Bronchial epithelial cell (primary cell): ENCODE measurements at regions not wholly inside any gene's neighbourhood (a gene's known extent, or its start where the extent isn't known, plus 50 kb on each side); places are given as distances from the start of the nearest gene placed in this dataset.

Source experiments
- DNase-seq: peaks from one replicate; pipeline ENCODE4 v3.0.0-alpha.2; 2010; ENCODE audit warnings: low read depth
- FAIRE-seq: peaks from 2 replicates; lab custom pipeline; 2011; peaks lifted over from hg19 to GRCh38; lab: Jason Lieb, UNC
- H3K27me3 ChIP-seq: 2 replicates; pipeline ENCODE4 v1.5.1; 2011; ENCODE audit warnings: low read length; ENCODE audit not compliant: control insufficient read depth, insufficient read depth
- H3K36me3 ChIP-seq: 2 replicates; pipeline ENCODE4 v1.5.1; 2011; ENCODE audit warnings: low read length; ENCODE audit not compliant: control insufficient read depth, insufficient read depth
- H3K4me3 ChIP-seq: 2 replicates; pipeline ENCODE4 v1.5.1; 2011; ENCODE audit warnings: mild to moderate bottlenecking, low read depth, low read length, control low read depth
- TF ChIP-seq, protein P1 (sequence below): IDR thresholded peaks from 2 replicates; pipeline ENCODE4 v1.5.1; 2011; ENCODE audit warnings: mild to moderate bottlenecking, moderate library complexity, low read length, control low read depth, inconsistent platforms; ENCODE audit not compliant: insufficient read depth, severe bottlenecking

DNA sequence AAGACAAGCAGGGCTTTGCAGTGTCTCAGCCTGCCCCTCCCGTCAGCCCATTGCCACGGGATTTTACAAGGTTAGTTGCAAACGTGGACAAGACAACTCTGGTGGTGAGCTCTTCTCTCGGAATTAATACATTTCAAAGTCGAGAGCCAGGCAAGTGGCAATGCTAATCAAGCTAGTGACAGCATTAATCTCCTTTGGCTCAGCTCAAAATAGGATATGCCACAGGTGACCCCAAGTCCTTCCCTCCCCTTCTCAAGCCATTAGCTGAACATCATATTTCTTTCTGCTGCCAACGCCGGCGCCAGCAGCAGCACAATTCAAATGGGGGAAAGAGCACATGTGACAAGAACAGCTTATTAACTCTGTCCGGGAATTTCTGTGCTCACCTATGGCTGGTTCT lies 190.1 kb downstream of the ATPSCKMT start:
- Histone ChIP-seq H3K4me3 (no peak overlapping the region), H3K27me3 (no peaks in the 10 kb centered on the region), H3K36me3 (no peaks in the 10 kb centered on the region)
- TF ChIP-seq, protein P1, sequence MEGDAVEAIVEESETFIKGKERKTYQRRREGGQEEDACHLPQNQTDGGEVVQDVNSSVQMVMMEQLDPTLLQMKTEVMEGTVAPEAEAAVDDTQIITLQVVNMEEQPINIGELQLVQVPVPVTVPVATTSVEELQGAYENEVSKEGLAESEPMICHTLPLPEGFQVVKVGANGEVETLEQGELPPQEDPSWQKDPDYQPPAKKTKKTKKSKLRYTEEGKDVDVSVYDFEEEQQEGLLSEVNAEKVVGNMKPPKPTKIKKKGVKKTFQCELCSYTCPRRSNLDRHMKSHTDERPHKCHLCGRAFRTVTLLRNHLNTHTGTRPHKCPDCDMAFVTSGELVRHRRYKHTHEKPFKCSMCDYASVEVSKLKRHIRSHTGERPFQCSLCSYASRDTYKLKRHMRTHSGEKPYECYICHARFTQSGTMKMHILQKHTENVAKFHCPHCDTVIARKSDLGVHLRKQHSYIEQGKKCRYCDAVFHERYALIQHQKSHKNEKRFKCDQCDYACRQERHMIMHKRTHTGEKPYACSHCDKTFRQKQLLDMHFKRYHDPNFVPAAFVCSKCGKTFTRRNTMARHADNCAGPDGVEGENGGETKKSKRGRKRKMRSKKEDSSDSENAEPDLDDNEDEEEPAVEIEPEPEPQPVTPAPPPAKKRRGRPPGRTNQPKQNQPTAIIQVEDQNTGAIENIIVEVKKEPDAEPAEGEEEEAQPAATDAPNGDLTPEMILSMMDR = no peak
- DNase-seq (no peak), FAIRE-seq (no peak)

DNA sequence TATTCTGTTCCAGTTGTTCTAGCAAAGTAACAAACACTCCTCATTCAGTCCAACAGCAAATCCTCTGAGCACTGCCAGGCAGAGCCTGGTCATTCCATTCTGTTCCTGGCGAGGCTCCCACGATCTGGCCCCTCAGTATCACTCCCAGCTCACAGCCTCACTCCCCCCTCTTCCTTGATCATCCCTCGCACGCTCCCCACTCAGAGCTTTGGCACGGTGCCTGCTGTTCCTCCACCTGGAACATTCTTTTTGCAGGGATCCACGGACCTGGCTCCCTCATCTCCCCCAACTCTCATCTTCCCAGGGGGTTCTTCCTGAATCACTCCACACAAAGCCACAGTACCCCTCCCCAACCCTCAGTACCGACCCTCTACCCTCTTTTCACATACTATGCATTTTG lies 192.3 kb downstream of the ATPSCKMT start:
- TF ChIP-seq, protein P1 = no peak
- Histone ChIP-seq H3K27me3 (no peaks in the 10 kb centered on the region), H3K36me3 (no peaks in the 10 kb centered on the region), H3K4me3 (no peak overlapping the region)
- no peak for FAIRE-seq
- no peak for DNase-seq

DNA sequence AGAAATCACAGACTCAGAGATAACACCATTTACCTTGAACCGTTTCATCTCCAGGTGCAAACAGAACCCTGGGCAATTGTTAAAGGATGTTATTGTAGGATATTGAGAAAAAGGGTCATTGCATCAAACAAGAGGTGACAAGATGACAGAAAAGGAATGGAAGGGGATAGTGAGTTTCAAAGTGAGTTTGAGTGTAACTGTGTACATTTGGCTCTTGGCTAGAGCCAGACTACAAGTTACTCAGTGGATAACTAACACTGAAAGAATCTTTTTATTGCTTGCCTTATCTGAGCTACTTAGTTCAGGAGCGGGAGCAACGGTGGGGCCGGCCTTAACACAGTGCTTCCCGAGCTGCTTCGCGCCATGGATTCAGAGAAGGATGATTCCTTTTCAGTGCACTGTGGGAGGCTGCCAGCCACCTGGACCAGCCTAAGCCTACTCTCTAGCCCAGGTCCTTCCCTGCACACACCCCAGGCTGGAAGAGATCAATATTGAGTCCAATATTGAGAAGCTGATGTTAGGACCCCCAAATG lies 193.4 kb downstream of the ATPSCKMT start:
- no peaks in the 10 kb centered on the region for H3K36me3 ChIP-seq
- FAIRE-seq (no peak), DNase-seq (no peak)
- no peaks in the 10 kb centered on the region for H3K27me3 ChIP-seq
- H3K4me3 ChIP-seq = no peak overlapping the region
- TF ChIP-seq, protein P1 = no peak

DNA sequence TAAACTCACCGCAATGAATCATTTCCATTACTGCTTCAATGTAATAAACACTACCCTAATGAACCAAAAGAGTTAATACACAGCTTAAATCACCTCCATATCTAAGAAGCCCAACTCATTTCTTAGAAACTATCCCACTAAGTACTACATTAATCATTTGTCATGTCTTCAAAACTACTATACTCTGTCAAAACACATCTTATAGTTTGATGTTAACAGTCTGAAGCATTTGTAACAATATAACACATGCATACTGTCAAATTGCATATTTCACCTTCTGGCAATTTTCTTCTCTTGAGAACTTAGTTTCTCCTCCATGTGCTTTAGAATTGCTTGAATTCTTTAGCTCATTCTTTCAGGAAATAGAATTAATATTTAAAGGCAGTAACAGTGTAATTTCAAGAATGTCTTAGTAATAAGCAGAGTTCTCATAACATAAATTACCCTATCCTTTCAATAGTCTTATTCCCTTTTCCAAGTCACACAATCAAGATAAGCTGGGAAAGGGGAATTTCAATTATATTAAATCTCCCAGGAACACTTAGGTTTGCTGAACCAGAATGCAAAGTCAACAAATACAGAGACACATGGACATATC lies 199.7 kb downstream of the ATPSCKMT start:
- FAIRE-seq = no peak
- TF ChIP-seq, protein P1 = no peak
- Histone ChIP-seq H3K27me3 (no peaks in the 10 kb centered on the region), H3K4me3 (no peak overlapping the region), H3K36me3 (no peaks in the 10 kb centered on the region)
- no peak for DNase-seq

DNA sequence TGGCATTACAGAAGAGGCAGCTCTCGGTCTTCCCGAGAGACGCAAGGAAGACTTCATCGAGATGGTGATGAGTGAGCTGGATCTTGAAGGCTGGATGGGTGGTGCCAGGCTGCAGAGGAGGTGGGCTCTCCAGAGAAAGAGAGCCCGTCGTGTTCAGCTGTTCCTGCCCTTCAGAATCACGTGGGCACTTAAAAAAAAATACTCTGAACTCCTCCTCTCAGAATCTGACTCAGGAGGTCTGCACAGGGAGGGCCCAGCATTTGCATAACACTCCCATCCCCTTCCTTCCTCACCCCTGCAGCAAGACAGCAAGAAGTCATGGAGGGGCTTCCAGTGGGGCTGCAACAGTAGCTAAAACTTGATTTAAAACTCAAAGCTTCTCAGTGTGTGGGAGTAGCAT lies 203.0 kb downstream of the ATPSCKMT start:
- DNase-seq (no peak), FAIRE-seq (no peak)
- H3K4me3 ChIP-seq = no peak overlapping the region
- H3K27me3 ChIP-seq = no peaks in the 10 kb centered on the region
- no peaks in the 10 kb centered on the region for H3K36me3 ChIP-seq
- TF ChIP-seq, protein P1 = no peak

DNA sequence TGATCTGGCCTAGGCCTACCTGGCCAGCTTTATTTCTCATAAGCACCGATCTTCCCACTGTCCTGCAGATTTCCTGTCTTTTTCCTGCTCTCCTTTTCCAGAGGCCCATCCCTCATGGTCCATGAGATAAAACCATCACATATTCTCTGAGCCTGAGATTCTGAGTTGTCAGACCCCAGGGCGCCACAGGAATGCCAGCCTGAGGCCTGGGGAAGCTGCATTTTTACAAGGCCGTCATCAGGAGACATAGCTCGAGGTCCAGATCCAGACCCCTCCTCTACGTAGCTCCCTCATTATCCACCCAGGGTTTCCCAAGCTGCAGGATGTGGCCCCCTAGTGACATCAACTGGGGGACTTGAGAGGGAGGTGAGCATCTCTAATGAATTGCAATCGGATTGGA lies 204.3 kb downstream of the ATPSCKMT start:
- no peak for DNase-seq
- TF ChIP-seq, protein P1 = no peak
- FAIRE-seq = no peak
- H3K27me3 ChIP-seq = no peaks in the 10 kb centered on the region
- no peaks in the 10 kb centered on the region for H3K36me3 ChIP-seq
- H3K4me3 ChIP-seq = no peak overlapping the region
